Neural crest cell (in vitro differentiated cells): ENCODE measurements at regions not wholly inside any gene's neighbourhood (a gene's known extent, or its start where the extent isn't known, plus 50 kb on each side); places are given as distances from the start of the nearest gene placed in this dataset.

ENCODE experiments used
- DNase-seq: peaks from one replicate; pipeline ENCODE4 v3.0.0; 2021; ENCODE audit warnings: low read depth, mixed read lengths, low spot score
- H3K27ac Mint-ChIP-seq: one replicate; pipeline ENCODE4 v1.8.0; 2021; ENCODE audit warnings: mild to moderate bottlenecking, mixed read lengths; ENCODE audit not compliant: unreplicated experiment
- H3K27me3 Mint-ChIP-seq: 2 replicates; pipeline ENCODE4 v1.8.0; 2021; ENCODE audit warnings: low read depth, mild to moderate bottlenecking, mixed read lengths
- H3K36me3 Mint-ChIP-seq: 2 replicates; pipeline ENCODE4 v1.8.0; 2021; ENCODE audit warnings: low read depth, mild to moderate bottlenecking, mixed read lengths
- H3K4me1 Mint-ChIP-seq: 2 replicates; pipeline ENCODE4 v1.8.0; 2021; ENCODE audit warnings: mixed read lengths
- H3K4me3 Mint-ChIP-seq: one replicate; pipeline ENCODE4 v1.8.0; 2021; ENCODE audit warnings: mild to moderate bottlenecking, mixed read lengths
- H3K9me3 Mint-ChIP-seq: 2 replicates; pipeline ENCODE4 v1.8.0; 2021; ENCODE audit warnings: mixed read lengths
- TF ChIP-seq, protein P1 (sequence below): fragments of 200-600 bp; sonication (generic); conservative IDR thresholded peaks from 2 replicates; pipeline ENCODE4 v1.5.0; 2021; ENCODE audit warnings: antibody characterized with exemption, mild to moderate bottlenecking

- Mint-ChIP-seq H3K4me3 (no peak overlapping the region), H3K27me3 (peaks cover 22% of the 10 kb centered on the region), H3K9me3 (peaks cover 10% of the 10 kb centered on the region), H3K4me1 (peaks cover 6% of the 10 kb centered on the region), H3K27ac (no peak overlapping the region), H3K36me3 (peaks cover 3% of the 10 kb centered on the region)
- no peak for DNase-seq
- TF ChIP-seq, protein P1, sequence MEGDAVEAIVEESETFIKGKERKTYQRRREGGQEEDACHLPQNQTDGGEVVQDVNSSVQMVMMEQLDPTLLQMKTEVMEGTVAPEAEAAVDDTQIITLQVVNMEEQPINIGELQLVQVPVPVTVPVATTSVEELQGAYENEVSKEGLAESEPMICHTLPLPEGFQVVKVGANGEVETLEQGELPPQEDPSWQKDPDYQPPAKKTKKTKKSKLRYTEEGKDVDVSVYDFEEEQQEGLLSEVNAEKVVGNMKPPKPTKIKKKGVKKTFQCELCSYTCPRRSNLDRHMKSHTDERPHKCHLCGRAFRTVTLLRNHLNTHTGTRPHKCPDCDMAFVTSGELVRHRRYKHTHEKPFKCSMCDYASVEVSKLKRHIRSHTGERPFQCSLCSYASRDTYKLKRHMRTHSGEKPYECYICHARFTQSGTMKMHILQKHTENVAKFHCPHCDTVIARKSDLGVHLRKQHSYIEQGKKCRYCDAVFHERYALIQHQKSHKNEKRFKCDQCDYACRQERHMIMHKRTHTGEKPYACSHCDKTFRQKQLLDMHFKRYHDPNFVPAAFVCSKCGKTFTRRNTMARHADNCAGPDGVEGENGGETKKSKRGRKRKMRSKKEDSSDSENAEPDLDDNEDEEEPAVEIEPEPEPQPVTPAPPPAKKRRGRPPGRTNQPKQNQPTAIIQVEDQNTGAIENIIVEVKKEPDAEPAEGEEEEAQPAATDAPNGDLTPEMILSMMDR = no peak
Measured at GRCh38 chr3:22593638-22594037, 609.5 kb upstream of the UBE2E2 start.

- peaks cover 3% of the 10 kb centered on the region for H3K36me3 Mint-ChIP-seq
- H3K9me3 Mint-ChIP-seq = peaks cover 10% of the 10 kb centered on the region
- H3K4me1 Mint-ChIP-seq = peaks cover 6% of the 10 kb centered on the region
- TF ChIP-seq, protein P1 = no peak
- DNase-seq = no peak
- H3K27ac Mint-ChIP-seq = no peak overlapping the region
- peaks cover 12% of the 10 kb centered on the region for H3K27me3 Mint-ChIP-seq
- no peak overlapping the region for H3K4me3 Mint-ChIP-seq
Measured at GRCh38 chr3:22594990-22595389, 608.1 kb upstream of the UBE2E2 start.

GRCh38 chr3:22606461-22606860, 596.7 kb upstream of the UBE2E2 start:
- no peaks in the 10 kb centered on the region for H3K4me1 Mint-ChIP-seq
- H3K36me3 Mint-ChIP-seq = no peaks in the 10 kb centered on the region
- H3K4me3 Mint-ChIP-seq = no peak overlapping the region
- DNase-seq = no peak
- H3K27me3 Mint-ChIP-seq = no peaks in the 10 kb centered on the region
- TF ChIP-seq, protein P1 = no peak
- no peak overlapping the region for H3K27ac Mint-ChIP-seq
- H3K9me3 Mint-ChIP-seq = no peaks in the 10 kb centered on the region

- Mint-ChIP-seq H3K36me3 (no peaks in the 10 kb centered on the region), H3K4me1 (no peaks in the 10 kb centered on the region), H3K9me3 (no peaks in the 10 kb centered on the region), H3K4me3 (no peak overlapping the region), H3K27ac (no peak overlapping the region), H3K27me3 (no peaks in the 10 kb centered on the region)
- DNase-seq = no peak
- TF ChIP-seq, protein P1 = no peak
Measured at GRCh38 chr3:22606938-22607337, 596.2 kb upstream of the UBE2E2 start.

- no peaks in the 10 kb centered on the region for H3K4me1 Mint-ChIP-seq
- no peak overlapping the region for H3K27ac Mint-ChIP-seq
- no peak overlapping the region for H3K4me3 Mint-ChIP-seq
- TF ChIP-seq, protein P1 = no peak
- H3K9me3 Mint-ChIP-seq = no peaks in the 10 kb centered on the region
- no peaks in the 10 kb centered on the region for H3K36me3 Mint-ChIP-seq
- no peak for DNase-seq
- H3K27me3 Mint-ChIP-seq = no peaks in the 10 kb centered on the region
Measured at GRCh38 chr3:22608093-22608492, 595.0 kb upstream of the UBE2E2 start.

GRCh38 chr3:22608721-22609120, 594.4 kb upstream of the UBE2E2 start:
- Mint-ChIP-seq H3K36me3 (no peaks in the 10 kb centered on the region), H3K4me1 (no peaks in the 10 kb centered on the region), H3K27me3 (no peaks in the 10 kb centered on the region), H3K9me3 (no peaks in the 10 kb centered on the region), H3K4me3 (no peak overlapping the region), H3K27ac (no peak overlapping the region)
- TF ChIP-seq, protein P1 = no peak
- no peak for DNase-seq
